ENCODE measurements at regions not wholly inside any gene's neighbourhood (a gene's known extent, or its start where the extent isn't known, plus 50 kb on each side); places are given as distances from the start of the nearest gene placed in this dataset.

DNA sequence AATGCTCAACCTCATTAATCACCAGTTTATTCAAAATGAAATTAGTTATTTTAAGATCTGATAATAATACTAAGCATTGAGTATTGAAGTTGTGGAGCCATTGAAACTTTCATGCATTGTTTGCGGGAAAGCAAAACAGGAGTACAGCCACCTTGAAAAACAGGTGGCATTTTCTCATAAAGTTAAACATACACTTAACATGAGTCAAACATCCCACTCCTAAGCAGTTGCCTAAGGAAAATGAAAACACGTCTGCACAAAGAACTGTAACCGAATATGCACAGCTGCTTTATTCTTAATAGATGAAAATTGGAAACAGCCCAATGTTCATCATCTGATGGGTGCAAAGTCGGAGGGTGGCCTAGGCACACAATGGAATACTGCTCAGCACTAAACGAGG lies 177.3 kb downstream of the IRX2 start:
- H3K27me3 ChIP-seq (ENCODE audit: control insufficient read depth in 2 of 2, insufficient read depth in 1 of 2, low read length in 1 of 2): no peaks in the 10 kb centered on the region
- H3K36me3 ChIP-seq (ENCODE audit: control insufficient read depth in 2 of 2, insufficient read depth in 2 of 2, low read length in 1 of 2): no peaks in the 10 kb centered on the region
- no peak for DNase-seq (ENCODE audit: low read depth in 6 of 9, low spot score in 9 of 9)
- 90% methylated on average over 5 of the region's 5 CpGs for WGBS
- no peak overlapping the region for H3K4me3 ChIP-seq (ENCODE audit: low read length in 2 of 2)
- no peaks in the 10 kb centered on the region for H3K4me1 ChIP-seq (ENCODE audit: control insufficient read depth in 2 of 2, insufficient read depth in 2 of 2, low read length in 2 of 2)
- no peaks in the 10 kb centered on the region for H3K9me3 ChIP-seq (ENCODE audit: control insufficient read depth in 2 of 2, insufficient read depth in 1 of 2, low read length in 1 of 2)
- H3K27ac ChIP-seq (ENCODE audit: low read depth in 1 of 2, low read length in 1 of 2): no peak overlapping the region

DNA sequence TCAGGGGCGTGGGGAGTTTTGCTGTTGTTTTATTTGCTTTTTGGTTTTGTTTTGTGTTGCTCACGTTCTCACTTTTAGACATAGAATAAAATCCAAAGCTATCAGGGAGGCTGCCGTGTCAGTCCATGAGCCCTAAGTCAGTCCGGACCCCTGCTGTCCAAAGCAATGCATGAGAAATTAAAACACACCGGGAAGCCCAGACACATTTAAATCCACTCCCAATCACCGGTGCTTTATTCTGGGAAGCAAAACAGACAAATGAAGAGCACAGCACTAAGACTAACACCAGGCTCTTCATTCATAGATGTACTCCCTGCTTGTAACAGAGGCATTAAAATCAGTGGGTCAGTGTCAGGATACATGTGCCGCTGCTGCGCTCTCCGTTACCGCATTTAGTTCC lies 180.9 kb downstream of the IRX2 start:
- 56% methylated on average over 10 of the region's 10 CpGs for WGBS
- Histone ChIP-seq H3K4me1 (ENCODE audit: control insufficient read depth in 2 of 2, insufficient read depth in 2 of 2, low read length in 2 of 2) (no peaks in the 10 kb centered on the region), H3K27ac (ENCODE audit: low read depth in 1 of 2, low read length in 1 of 2) (no peak overlapping the region), H3K9me3 (ENCODE audit: control insufficient read depth in 2 of 2, insufficient read depth in 1 of 2, low read length in 1 of 2) (no peaks in the 10 kb centered on the region), H3K27me3 (ENCODE audit: control insufficient read depth in 2 of 2, insufficient read depth in 1 of 2, low read length in 1 of 2) (no peaks in the 10 kb centered on the region), H3K4me3 (ENCODE audit: low read length in 2 of 2) (no peak overlapping the region), H3K36me3 (ENCODE audit: control insufficient read depth in 2 of 2, insufficient read depth in 2 of 2, low read length in 1 of 2) (no peaks in the 10 kb centered on the region)
- DNase-seq (ENCODE audit: low read depth in 6 of 9, low spot score in 9 of 9): no peak

DNA sequence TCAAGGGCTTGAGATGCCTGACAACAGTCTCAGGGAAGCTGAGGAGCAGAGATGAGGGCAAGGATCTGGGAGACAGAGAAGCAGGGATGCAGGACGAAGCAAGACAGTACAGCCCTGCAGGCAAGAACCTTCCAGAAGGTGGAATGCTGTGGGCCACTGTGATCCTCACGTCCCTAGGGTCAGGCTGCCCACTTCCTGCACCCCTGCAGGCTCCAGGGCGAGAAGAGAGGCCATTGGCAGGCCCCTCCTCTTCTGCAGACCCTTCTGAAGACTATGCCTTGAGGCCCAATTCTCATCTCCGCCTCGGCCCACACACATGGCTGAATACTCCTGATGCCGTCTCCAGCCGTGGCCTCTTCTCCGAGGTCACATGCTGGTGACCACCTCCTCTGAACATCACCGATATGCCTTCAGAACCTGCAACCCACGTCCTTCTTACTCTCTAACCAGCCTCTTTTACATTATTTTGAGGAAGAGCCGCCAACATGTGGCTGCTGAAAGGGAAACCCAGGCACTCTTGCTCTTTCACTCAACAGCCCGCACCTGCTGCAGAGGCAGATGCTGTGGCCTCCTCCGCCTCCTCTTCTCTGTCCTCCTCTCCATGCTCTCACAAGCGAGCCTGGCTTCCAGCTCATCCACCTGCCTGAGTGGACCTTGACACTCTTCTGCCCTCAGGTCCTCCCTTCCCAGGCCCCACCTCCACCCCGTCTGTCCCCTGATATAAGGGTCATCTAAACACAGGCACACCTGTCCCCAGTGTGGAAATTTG lies 181.5 kb downstream of the IRX2 start:
- Histone ChIP-seq H3K27ac (ENCODE audit: low read depth in 1 of 2, low read length in 1 of 2) (no peak overlapping the region), H3K4me3 (ENCODE audit: low read length in 2 of 2) (no peak overlapping the region), H3K4me1 (ENCODE audit: control insufficient read depth in 2 of 2, insufficient read depth in 2 of 2, low read length in 2 of 2) (no peaks in the 10 kb centered on the region), H3K9me3 (ENCODE audit: control insufficient read depth in 2 of 2, insufficient read depth in 1 of 2, low read length in 1 of 2) (no peaks in the 10 kb centered on the region), H3K36me3 (ENCODE audit: control insufficient read depth in 2 of 2, insufficient read depth in 2 of 2, low read length in 1 of 2) (no peaks in the 10 kb centered on the region), H3K27me3 (ENCODE audit: control insufficient read depth in 2 of 2, insufficient read depth in 1 of 2, low read length in 1 of 2) (no peaks in the 10 kb centered on the region)
- no peak for DNase-seq (ENCODE audit: low read depth in 6 of 9, low spot score in 9 of 9)
- WGBS: 86% methylated on average over 15 of the region's 15 CpGs

GRCh38 chr5:2569176-2569575 lies 182.3 kb downstream of the IRX2 start:
- Histone ChIP-seq H3K27ac (ENCODE audit: low read depth in 1 of 2, low read length in 1 of 2) (no peak overlapping the region), H3K4me3 (ENCODE audit: low read length in 2 of 2) (no peak overlapping the region), H3K4me1 (ENCODE audit: control insufficient read depth in 2 of 2, insufficient read depth in 2 of 2, low read length in 2 of 2) (no peaks in the 10 kb centered on the region), H3K27me3 (ENCODE audit: control insufficient read depth in 2 of 2, insufficient read depth in 1 of 2, low read length in 1 of 2) (no peaks in the 10 kb centered on the region), H3K36me3 (ENCODE audit: control insufficient read depth in 2 of 2, insufficient read depth in 2 of 2, low read length in 1 of 2) (no peaks in the 10 kb centered on the region), H3K9me3 (ENCODE audit: control insufficient read depth in 2 of 2, insufficient read depth in 1 of 2, low read length in 1 of 2) (no peaks in the 10 kb centered on the region)
- 59% methylated on average over 10 of the region's 10 CpGs for WGBS
- DNase-seq (ENCODE audit: low read depth in 6 of 9, low spot score in 9 of 9): no peak

DNA sequence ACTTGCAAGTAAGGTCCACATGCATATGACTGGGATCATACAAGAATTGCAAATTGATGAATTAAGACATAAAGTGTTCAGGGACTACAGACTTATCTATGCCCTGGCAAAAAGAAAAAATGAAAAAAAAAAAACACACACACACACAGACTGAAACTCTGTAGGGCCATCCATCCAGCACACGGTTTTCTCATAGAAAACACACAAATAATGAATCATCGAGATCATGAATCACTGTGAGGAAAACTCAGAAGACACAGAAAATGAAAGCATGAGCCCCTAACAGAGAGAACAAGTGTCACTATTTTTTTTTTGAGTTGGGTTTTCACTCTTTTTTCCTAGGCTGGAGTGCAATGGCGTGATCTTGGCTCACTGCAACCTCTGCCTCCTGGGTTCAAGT lies 185.2 kb downstream of the IRX2 start:
- WGBS: 91% methylated on average over 3 of the region's 3 CpGs

DNA sequence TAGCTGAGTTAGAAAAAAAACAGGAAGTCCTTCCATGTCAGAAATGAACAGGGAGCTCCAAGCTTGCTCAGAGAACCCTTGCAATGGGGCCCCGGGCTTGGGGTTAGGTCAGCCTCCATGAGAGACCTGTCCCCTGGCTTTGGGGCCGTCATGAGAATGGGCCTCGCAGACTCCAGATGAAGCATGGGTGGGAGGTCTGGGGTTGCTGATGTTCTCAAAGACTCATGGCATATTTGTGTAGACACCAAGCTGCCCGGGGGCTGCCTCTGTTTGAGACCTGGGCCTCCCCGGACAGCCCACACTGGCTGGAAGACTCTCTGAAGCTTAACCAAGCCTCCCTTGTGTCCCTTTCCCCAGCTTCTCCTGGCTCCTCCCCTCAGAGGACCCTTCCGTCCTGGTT lies 186.3 kb downstream of the IRX2 start:
- 88% methylated on average over 6 of the region's 6 CpGs for WGBS
- no peaks in the 10 kb centered on the region for H3K36me3 ChIP-seq (ENCODE audit: control insufficient read depth in 2 of 2, insufficient read depth in 2 of 2, low read length in 1 of 2)
- DNase-seq (ENCODE audit: low read depth in 6 of 9, low spot score in 9 of 9): no peak
- peaks cover 0 to 6% of the 10 kb centered on the region in 2 donors for H3K9me3 ChIP-seq (ENCODE audit: control insufficient read depth in 2 of 2, insufficient read depth in 1 of 2, low read length in 1 of 2)
- no peak overlapping the region for H3K4me3 ChIP-seq (ENCODE audit: low read length in 2 of 2)
- H3K4me1 ChIP-seq (ENCODE audit: control insufficient read depth in 2 of 2, insufficient read depth in 2 of 2, low read length in 2 of 2): no peaks in the 10 kb centered on the region
- no peak overlapping the region for H3K27ac ChIP-seq (ENCODE audit: low read depth in 1 of 2, low read length in 1 of 2)
- H3K27me3 ChIP-seq (ENCODE audit: control insufficient read depth in 2 of 2, insufficient read depth in 1 of 2, low read length in 1 of 2): no peaks in the 10 kb centered on the region

More for the DNA sequence above, 185.2 kb downstream of the IRX2 start:
- no peaks in the 10 kb centered on the region for H3K36me3 ChIP-seq (ENCODE audit: control insufficient read depth in 2 of 2, insufficient read depth in 2 of 2, low read length in 1 of 2)
- no peak overlapping the region for H3K27ac ChIP-seq (ENCODE audit: low read depth in 1 of 2, low read length in 1 of 2)
- H3K4me3 ChIP-seq (ENCODE audit: low read length in 2 of 2): no peak overlapping the region
- DNase-seq (ENCODE audit: low read depth in 6 of 9, low spot score in 9 of 9): no peak
- H3K27me3 ChIP-seq (ENCODE audit: control insufficient read depth in 2 of 2, insufficient read depth in 1 of 2, low read length in 1 of 2): no peaks in the 10 kb centered on the region
- peaks cover 0 to 6% of the 10 kb centered on the region in 2 donors for H3K9me3 ChIP-seq (ENCODE audit: control insufficient read depth in 2 of 2, insufficient read depth in 1 of 2, low read length in 1 of 2)
- no peaks in the 10 kb centered on the region for H3K4me1 ChIP-seq (ENCODE audit: control insufficient read depth in 2 of 2, insufficient read depth in 2 of 2, low read length in 2 of 2)

GRCh38 chr5:2563046-2563445 lies 188.4 kb downstream of the IRX2 start:
- Histone ChIP-seq H3K27me3 (ENCODE audit: control insufficient read depth in 2 of 2, insufficient read depth in 1 of 2, low read length in 1 of 2) (no peaks in the 10 kb centered on the region), H3K27ac (ENCODE audit: low read depth in 1 of 2, low read length in 1 of 2) (no peak overlapping the region), H3K4me1 (ENCODE audit: control insufficient read depth in 2 of 2, insufficient read depth in 2 of 2, low read length in 2 of 2) (no peaks in the 10 kb centered on the region), H3K4me3 (ENCODE audit: low read length in 2 of 2) (no peak overlapping the region), H3K36me3 (ENCODE audit: control insufficient read depth in 2 of 2, insufficient read depth in 2 of 2, low read length in 1 of 2) (no peaks in the 10 kb centered on the region), H3K9me3 (ENCODE audit: control insufficient read depth in 2 of 2, insufficient read depth in 1 of 2, low read length in 1 of 2) (peaks cover 0 to 9% of the 10 kb centered on the region in 2 donors)
- DNase-seq (ENCODE audit: low read depth in 6 of 9, low spot score in 9 of 9): no peak
- WGBS: 94% methylated on average over 6 of the region's 6 CpGs

DNA sequence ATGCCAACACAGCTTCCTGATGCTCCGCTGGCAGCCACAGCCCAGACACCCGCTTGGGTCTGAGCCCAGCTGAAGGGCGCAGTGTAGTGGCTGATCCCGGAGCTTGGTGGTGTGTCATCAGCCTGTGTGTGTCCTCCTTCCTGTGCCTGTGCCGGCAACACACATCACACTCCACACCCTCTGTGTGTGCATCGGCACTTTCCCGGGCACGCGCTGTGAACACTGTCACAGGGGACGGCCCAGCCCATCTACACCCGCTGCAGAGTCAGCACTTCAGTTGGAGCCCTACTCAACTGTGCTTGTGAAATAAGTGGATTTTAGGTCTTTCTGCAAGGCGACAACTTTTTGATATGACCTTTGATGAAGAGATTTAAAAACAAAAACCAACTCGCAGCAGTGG lies 189.4 kb downstream of the IRX2 start:
- WGBS: 93% methylated on average over 13 of the region's 13 CpGs
- peaks cover 2 to 16% of the 10 kb centered on the region in 2 donors for H3K9me3 ChIP-seq (ENCODE audit: control insufficient read depth in 2 of 2, insufficient read depth in 1 of 2, low read length in 1 of 2)
- no peak overlapping the region for H3K27ac ChIP-seq (ENCODE audit: low read depth in 1 of 2, low read length in 1 of 2)
- H3K4me3 ChIP-seq (ENCODE audit: low read length in 2 of 2): no peak overlapping the region
- H3K4me1 ChIP-seq (ENCODE audit: control insufficient read depth in 2 of 2, insufficient read depth in 2 of 2, low read length in 2 of 2): no peaks in the 10 kb centered on the region
- DNase-seq (ENCODE audit: low read depth in 6 of 9, low spot score in 9 of 9): no peak
- no peaks in the 10 kb centered on the region for H3K27me3 ChIP-seq (ENCODE audit: control insufficient read depth in 2 of 2, insufficient read depth in 1 of 2, low read length in 1 of 2)
- no peaks in the 10 kb centered on the region for H3K36me3 ChIP-seq (ENCODE audit: control insufficient read depth in 2 of 2, insufficient read depth in 2 of 2, low read length in 1 of 2)

DNA sequence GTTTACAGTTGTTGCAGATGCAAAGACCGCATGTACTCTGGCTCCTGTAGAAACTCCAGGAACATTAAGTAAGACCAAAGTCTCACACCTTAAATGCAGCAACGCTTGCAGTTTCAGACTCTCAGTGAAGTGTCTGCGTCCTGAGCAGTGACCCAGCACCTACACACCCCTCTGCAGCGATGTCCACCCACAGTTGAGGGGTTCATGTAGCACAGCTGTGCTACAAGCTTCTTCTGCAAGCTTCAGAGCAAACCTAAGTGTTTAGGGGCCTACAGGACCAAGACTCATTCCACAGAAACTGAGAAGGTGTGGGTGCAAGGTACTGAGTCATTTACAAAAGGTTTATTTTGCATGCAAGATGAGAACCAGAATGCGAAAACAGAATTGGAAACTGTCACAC lies 191.0 kb downstream of the IRX2 start:
- Histone ChIP-seq H3K9me3 (ENCODE audit: control insufficient read depth in 2 of 2, insufficient read depth in 1 of 2, low read length in 1 of 2) (peaks cover 2 to 25% of the 10 kb centered on the region in 2 donors), H3K36me3 (ENCODE audit: control insufficient read depth in 2 of 2, insufficient read depth in 2 of 2, low read length in 1 of 2) (no peaks in the 10 kb centered on the region), H3K4me3 (ENCODE audit: low read length in 2 of 2) (no peak overlapping the region), H3K4me1 (ENCODE audit: control insufficient read depth in 2 of 2, insufficient read depth in 2 of 2, low read length in 2 of 2) (no peaks in the 10 kb centered on the region), H3K27me3 (ENCODE audit: control insufficient read depth in 2 of 2, insufficient read depth in 1 of 2, low read length in 1 of 2) (no peaks in the 10 kb centered on the region), H3K27ac (ENCODE audit: low read depth in 1 of 2, low read length in 1 of 2) (no peak overlapping the region)
- WGBS: 89% methylated on average over 5 of the region's 5 CpGs
- DNase-seq (ENCODE audit: low read depth in 6 of 9, low spot score in 9 of 9): no peak

Data from thymus (tissue), 11 donors.